HG02678 (cell line): ENCODE measurements at regions not wholly inside any gene's neighbourhood (a gene's known extent, or its start where the extent isn't known, plus 50 kb on each side); places are given as distances from the start of the nearest gene placed in this dataset.

Experiments used
- ATAC-seq: cut with Tn5 transposase; IDR thresholded peaks from one replicate; pipeline ENCODE4 v1.9.1; 2021; ENCODE audit warnings: mild to moderate bottlenecking, moderate library complexity; ENCODE audit not compliant: unreplicated experiment

DNA sequence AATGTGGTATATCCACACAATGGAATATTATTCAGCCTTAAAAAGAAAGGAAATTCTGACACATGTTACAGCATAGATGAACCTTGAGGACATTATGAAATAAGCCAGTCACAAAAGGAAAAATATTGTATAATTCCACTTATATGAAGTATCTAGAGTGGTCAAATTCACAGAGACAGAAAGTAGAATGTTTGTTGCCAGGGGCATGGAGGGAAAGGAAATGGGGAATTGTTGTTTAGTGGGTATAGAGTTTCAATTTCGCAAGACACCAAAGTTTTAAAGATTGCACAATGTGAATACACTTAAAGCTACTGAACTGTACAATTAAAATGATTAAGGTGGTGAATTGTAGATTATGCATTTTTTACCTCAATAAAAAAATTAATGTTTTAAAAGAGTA, 92.9 kb downstream of the TXNL1 start:
- ATAC-seq = no peak

DNA sequence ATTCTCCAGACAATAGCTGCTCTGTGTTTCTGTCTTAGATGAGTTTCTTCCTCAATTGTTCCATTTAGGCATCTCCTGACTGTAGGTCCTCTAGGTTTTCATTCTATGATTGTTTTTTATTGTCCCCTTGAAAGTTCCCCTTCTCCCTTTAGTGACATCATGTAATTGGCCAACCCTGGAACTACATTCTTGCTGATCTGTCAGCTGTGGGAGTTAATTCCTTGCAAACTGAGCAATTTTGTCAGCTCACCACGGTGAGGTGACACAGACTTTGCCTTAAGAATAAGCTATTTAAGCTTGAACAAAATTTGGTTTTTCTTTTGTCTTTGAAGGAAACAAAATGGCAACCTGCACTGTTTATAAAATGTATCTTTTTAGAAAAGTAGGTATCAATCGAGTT, 95.9 kb downstream of the TXNL1 start:
- no peak for ATAC-seq

- no peak for ATAC-seq
These were observed 96.6 kb downstream of the TXNL1 start for GRCh38 chr18:56541793-56542192.

DNA sequence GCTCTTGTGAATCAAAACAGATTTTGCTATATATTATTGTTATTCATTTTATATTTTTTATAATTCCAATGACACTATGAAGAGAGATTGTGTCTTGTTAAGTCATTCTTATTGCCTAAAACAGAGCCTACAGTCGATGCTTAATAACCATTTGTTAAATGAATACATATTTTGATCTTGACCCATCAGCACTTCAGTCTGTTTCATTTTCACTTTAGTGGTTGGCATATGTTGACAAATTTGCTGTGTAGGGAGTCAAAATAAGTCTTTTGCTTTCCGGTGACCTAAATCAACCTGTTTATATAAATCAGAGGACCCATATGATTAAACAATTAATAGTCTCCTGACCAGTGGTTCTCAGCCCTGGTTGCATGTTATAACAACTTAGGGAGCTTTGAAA, 97.1 kb downstream of the TXNL1 start:
- ATAC-seq = no peak

GRCh38 chr18:56538746-56539145, 99.6 kb downstream of the TXNL1 start:
- no peak for ATAC-seq

DNA sequence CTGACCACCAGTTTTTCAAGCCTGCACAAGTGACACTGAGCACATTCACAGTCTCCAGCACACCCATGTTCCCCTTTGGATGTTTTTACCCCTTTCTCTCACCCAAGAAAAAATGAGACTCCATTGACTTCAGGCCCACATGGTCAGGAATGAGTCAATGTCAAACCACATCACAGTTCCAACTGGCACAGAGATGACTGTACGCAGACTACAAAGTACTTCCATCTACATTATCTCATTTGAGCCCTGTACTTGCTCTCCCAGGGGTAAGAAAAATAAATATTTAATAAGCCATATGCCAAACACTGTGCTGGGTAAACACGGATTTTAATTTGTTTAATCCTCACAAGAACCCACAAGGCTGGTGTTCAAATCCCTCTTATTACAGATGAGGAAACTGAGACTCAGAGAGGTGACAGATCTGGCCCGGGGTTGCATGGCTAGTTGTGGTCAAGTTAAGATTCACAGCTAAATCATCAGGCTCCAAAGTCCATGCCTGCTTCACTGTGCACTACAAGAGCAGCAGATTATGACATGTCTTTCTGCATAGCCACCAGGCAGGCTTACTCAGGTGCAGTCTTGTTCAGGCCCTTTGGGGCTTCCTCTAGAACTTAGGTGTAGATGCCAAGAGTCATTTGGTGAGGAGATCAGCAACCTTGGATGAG, 106.1 kb downstream of the TXNL1 start:
- peak; percentile 94 for ATAC-seq

GRCh38 chr18:56522816-56523215, 115.6 kb downstream of the TXNL1 start:
- no peak for ATAC-seq

GRCh38 chr18:56521263-56521662, 117.1 kb downstream of the TXNL1 start:
- ATAC-seq = no peak

- no peak for ATAC-seq
These were observed 120.6 kb downstream of the TXNL1 start for GRCh38 chr18:56517761-56518160.

DNA sequence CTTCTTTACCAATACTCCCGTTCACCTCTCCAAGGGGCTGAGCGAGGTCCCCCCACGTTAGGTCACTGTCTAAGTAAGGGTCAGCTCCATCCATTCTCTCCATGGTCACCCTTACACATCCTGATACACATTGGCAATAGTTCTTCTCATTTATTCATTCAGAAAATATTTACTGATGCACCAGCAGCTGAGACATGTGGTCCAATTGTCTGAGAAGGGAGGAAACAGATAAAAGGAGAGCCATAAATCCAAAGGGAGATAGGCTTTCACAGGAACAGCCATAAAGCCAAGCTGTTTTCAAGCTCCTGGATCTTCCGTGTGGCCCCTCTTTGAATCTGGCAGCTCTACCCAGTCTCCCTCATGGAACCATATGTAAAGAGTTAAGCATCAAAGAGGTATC, 121.2 kb downstream of the TXNL1 start:
- no peak for ATAC-seq

- no peak for ATAC-seq
These were observed 121.6 kb downstream of the TXNL1 start for GRCh38 chr18:56516789-56517188.

GRCh38 chr18:56515522-56515921, 122.9 kb downstream of the TXNL1 start:
- no peak for ATAC-seq

DNA sequence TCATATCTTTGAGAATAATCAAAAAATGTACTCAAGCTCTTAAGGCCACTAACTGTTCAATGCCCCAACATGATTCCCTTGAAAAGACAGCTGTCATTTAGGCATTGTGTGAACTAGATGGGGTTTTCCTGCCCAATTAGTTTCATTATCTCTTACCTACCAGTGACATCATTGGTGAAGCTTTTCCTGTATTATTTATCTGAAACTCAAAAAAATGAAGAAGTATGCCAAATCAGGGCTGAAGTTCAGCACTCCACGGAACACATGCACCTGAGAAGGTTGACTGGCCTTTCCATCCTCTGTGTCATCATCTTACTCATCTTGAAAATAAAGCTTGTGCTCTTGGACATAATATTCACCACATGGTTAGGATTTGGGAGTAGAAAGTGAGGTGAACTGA, 126.4 kb downstream of the TXNL1 start:
- ATAC-seq = peak; percentile 45

- no peak for ATAC-seq
These were observed 128.3 kb downstream of the TXNL1 start for GRCh38 chr18:56510108-56510507.

GRCh38 chr18:56509656-56510055, 128.7 kb downstream of the TXNL1 start:
- no peak for ATAC-seq

DNA sequence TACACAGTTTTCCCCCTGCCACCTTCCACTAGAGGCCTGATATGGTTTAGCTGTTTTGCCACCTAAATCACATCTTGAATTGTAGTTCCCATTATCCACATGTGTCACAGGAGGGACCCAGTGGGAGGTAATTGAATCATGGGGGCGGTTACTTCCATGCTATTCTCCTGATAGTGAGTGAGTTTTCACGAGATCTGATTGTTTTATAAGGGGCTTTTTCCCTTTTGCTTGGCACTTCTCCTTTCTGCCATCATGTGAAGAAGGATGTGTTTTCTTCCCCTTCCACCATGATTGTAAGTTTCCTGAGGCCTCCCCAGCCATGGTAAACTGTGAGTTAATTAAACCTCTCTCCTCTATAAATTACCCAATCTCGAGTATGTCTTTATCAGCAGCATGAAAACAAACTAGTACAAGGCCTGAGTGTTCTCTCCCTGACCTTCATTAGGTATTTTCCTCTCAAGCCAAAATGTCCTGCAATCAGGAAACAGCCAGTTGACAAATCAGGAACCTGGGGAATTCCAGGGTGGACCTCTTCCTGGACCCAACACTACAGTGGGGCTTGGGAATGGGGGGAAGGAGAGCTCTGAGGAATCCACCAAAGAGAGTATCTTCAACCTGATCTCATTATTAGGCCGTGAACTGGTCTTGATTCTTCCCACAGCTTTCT, 129.9 kb downstream of the TXNL1 start:
- ATAC-seq = no peak

GRCh38 chr18:56505971-56506370, 132.4 kb downstream of the TXNL1 start:
- ATAC-seq = no peak

DNA sequence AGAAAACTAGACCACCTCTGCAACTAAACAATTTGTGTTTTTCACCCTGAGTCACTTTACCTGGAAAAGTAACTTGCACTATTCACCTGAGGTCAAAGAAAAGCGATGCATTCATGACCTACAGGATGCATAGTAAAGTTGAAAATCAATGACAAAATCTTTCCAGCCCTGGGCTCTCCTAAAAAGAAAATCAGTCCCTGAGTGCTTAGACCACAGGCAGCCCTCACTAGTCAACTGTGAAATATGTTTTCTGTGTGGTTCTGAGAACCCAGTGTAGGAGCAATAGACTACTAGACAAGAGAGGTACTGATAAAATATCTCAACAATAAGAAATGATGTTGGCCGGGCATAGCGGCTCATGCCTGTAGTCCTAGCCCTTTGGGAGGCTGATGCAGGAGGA, 133.1 kb downstream of the TXNL1 start:
- no peak for ATAC-seq

GRCh38 chr18:56501896-56502295, 136.5 kb downstream of the TXNL1 start:
- no peak for ATAC-seq

GRCh38 chr18:56495884-56496283, 142.5 kb downstream of the TXNL1 start:
- ATAC-seq = no peak

DNA sequence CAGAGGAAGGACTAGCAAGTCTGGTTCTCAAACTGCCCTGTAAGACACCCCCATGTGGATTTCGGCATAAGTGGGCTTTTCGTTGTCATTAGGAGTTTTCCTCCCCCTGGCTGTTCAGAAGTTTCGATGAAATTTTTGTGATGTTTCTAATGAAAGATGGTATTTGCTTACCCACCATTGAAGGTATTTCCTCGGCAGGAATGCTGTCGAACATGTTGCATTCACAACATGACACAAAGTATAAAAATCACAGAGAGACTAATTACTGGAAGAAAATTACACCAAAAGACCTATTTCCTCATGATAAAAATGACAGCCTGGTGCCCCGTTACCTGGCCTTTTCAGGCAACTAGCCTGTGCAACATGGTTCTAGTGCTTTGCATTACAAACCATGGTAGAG, 144.9 kb downstream of the TXNL1 start:
- no peak for ATAC-seq

GRCh38 chr18:56492136-56492535, 146.3 kb downstream of the TXNL1 start:
- ATAC-seq = no peak

- ATAC-seq = no peak
These were observed 147.4 kb downstream of the TXNL1 start for GRCh38 chr18:56490942-56491341.
